Activated B cell treated with CpG ODN at 0.5 μM for 24 hours (primary cell): ENCODE measurements at regions not wholly inside any gene's neighbourhood (a gene's known extent, or its start where the extent isn't known, plus 50 kb on each side); places are given as distances from the start of the nearest gene placed in this dataset.

Experiments used
- ATAC-seq: fragments of 200-7000 bp; cut with Tn5 transposase; one replicate; pipeline ENCODE4 v1.10.0; 2021; ENCODE audit warnings: low read depth, mild to moderate bottlenecking, moderate library complexity
- CTCF ChIA-PET: fragments of 350-600 bp; sonication (Branson Sonifier 250); formaldehyde crosslinking; loops from one replicate; lab custom pipeline; 2021; ENCODE audit warnings: antibody characterized with exemption; lab: Charles Lee
- POLR2A ChIA-PET: fragments of 350-600 bp; sonication (Branson Sonifier 250); formaldehyde crosslinking; loops from one replicate; lab custom pipeline; 2021; ENCODE audit warnings: antibody characterized with exemption; lab: Charles Lee
- DNase-seq: peaks from one replicate; pipeline ENCODE4 v3.0.0; 2022
- H3K27ac Mint-ChIP-seq: one replicate; pipeline ENCODE4 v1.8.0; 2020; ENCODE audit warnings: mixed read lengths
- H3K27me3 Mint-ChIP-seq: one replicate; pipeline ENCODE4 v1.8.0; 2021; ENCODE audit warnings: mixed read lengths
- H3K36me3 Mint-ChIP-seq: one replicate; pipeline ENCODE4 v1.8.0; 2021; ENCODE audit warnings: low read depth, mixed read lengths
- H3K4me1 Mint-ChIP-seq: one replicate; pipeline ENCODE4 v1.8.0; 2021; ENCODE audit warnings: mixed read lengths
- H3K4me3 Mint-ChIP-seq: one replicate; pipeline ENCODE4 v1.8.0; 2020; ENCODE audit warnings: mild to moderate bottlenecking, mixed read lengths
- H3K9me3 Mint-ChIP-seq: one replicate; pipeline ENCODE4 v1.8.0; 2020; ENCODE audit warnings: mixed read lengths
- CTCF ChIP-seq: fragments of 200-600 bp; IDR thresholded peaks from one replicate; pipeline ENCODE4 v1.8.0; 2022; ENCODE audit warnings: antibody characterized with exemption, mild to moderate bottlenecking
- intact Hi-C: fragments of 100-400 bp; cut with micrococcal nuclease; formaldehyde crosslinking; loops from one replicate; pipeline ENCODE4 v1.15.1; 2024

DNA sequence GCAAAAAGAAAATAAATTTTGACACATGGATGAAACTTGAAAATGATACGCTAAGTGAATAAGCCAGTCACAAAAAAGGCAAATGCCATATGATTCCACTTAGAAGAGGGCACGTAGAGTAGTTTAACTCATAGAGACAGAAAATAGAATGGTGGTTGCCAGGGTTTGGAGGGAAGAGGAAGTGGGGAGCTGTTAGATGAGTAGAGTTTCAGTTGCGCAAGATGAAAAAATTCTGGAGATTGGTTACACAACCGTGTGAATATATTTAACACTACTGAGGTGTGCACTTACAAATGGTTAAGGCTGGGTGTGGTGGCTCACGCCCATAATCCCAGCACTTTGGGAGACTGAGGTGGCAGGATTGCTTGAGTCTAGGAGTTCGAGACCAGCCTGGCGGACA is 93.4 kb upstream of the TMEM132E start:
- no peaks in the 10 kb centered on the region for H3K36me3 Mint-ChIP-seq
- DNase-seq (no peak), ATAC-seq (no peak)
- peaks cover 40% of the 10 kb centered on the region for H3K27me3 Mint-ChIP-seq
- no peaks in the 10 kb centered on the region for H3K4me1 Mint-ChIP-seq
- H3K27ac Mint-ChIP-seq, result no peak overlapping the region
- intact Hi-C loops, result no loop called here
- H3K9me3 Mint-ChIP-seq, result no peaks in the 10 kb centered on the region
- CTCF ChIA-PET, result no interaction called here
- no peak for TF ChIP-seq CTCF
- POLR2A ChIA-PET, result interaction anchor here (0.6 kb wide), 1 partner anchor 849 kb away, joined by 4 read pairs; no protein-coding TSS in a partner anchor
- H3K4me3 Mint-ChIP-seq, result no peak overlapping the region

- no peak overlapping the region for H3K27ac Mint-ChIP-seq
- no peaks in the 10 kb centered on the region for H3K4me1 Mint-ChIP-seq
- H3K36me3 Mint-ChIP-seq, result no peaks in the 10 kb centered on the region
- ChIA-PET CTCF (no interaction called here), POLR2A (no interaction called here)
- DNase-seq, result no peak
- ATAC-seq, result no peak
- H3K27me3 Mint-ChIP-seq, result peaks cover 37% of the 10 kb centered on the region
- H3K9me3 Mint-ChIP-seq, result no peaks in the 10 kb centered on the region
- intact Hi-C loops, result no loop called here
- H3K4me3 Mint-ChIP-seq, result no peak overlapping the region
- TF ChIP-seq CTCF, result no peak
These were observed 95.1 kb upstream of the TMEM132E start for GRCh38 chr17:34484193-34484733.

- ChIA-PET POLR2A (no interaction called here), CTCF (no interaction called here)
- no peaks in the 10 kb centered on the region for H3K9me3 Mint-ChIP-seq
- H3K36me3 Mint-ChIP-seq, result no peaks in the 10 kb centered on the region
- TF ChIP-seq CTCF, result no peak
- H3K27me3 Mint-ChIP-seq, result peaks cover 30% of the 10 kb centered on the region
- H3K27ac Mint-ChIP-seq, result no peak overlapping the region
- ATAC-seq (no peak), DNase-seq (no peak)
- no peaks in the 10 kb centered on the region for H3K4me1 Mint-ChIP-seq
- no peak overlapping the region for H3K4me3 Mint-ChIP-seq
- intact Hi-C loops, result no loop called here
These were observed 96.7 kb upstream of the TMEM132E start for GRCh38 chr17:34482730-34483129.

- Mint-ChIP-seq H3K27me3 (peaks cover 23% of the 10 kb centered on the region), H3K36me3 (no peaks in the 10 kb centered on the region), H3K9me3 (no peaks in the 10 kb centered on the region), H3K4me1 (no peaks in the 10 kb centered on the region), H3K27ac (no peak overlapping the region), H3K4me3 (no peak overlapping the region)
- ChIA-PET CTCF (no interaction called here), POLR2A (no interaction called here)
- no peak for TF ChIP-seq CTCF
- ATAC-seq (no peak), DNase-seq (no peak)
- intact Hi-C loops, result no loop called here
These were observed 97.6 kb upstream of the TMEM132E start for GRCh38 chr17:34481779-34482178.

DNA sequence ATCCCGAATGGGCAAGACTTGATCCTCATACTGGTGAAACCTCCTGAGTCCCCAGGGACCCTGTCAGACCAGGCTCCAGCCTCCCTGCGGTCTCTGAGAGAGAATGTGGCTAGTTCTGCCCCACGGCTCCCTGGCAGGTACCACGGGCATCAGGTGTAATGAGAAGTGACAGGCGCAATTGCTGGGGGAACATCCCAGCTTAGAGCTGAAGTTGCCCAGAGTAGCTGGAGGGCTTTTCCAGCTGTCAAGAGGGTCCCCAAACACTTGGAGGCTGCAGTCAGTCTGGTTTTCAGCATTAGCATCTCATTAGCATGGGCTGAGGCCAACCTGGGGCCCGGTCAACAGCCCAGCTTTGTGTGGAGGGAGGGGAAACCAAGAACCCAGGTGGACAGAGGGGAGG is 100.0 kb upstream of the TMEM132E start:
- H3K4me3 Mint-ChIP-seq, result no peak overlapping the region
- no peaks in the 10 kb centered on the region for H3K9me3 Mint-ChIP-seq
- H3K36me3 Mint-ChIP-seq, result no peaks in the 10 kb centered on the region
- ChIA-PET CTCF (no interaction called here), POLR2A (no interaction called here)
- no peak overlapping the region for H3K27ac Mint-ChIP-seq
- intact Hi-C loops, result no loop called here
- no peak for TF ChIP-seq CTCF
- H3K27me3 Mint-ChIP-seq, result peaks cover 18% of the 10 kb centered on the region
- H3K4me1 Mint-ChIP-seq, result no peaks in the 10 kb centered on the region
- DNase-seq, result no peak
- no peak for ATAC-seq
